HG02678 (cell line): ENCODE measurements at regions not wholly inside any gene's neighbourhood (a gene's known extent, or its start where the extent isn't known, plus 50 kb on each side); places are given as distances from the start of the nearest gene placed in this dataset.

Experiments used
- ATAC-seq: cut with Tn5 transposase; IDR thresholded peaks from one replicate; pipeline ENCODE4 v1.9.1; 2021; ENCODE audit warnings: mild to moderate bottlenecking, moderate library complexity; ENCODE audit not compliant: unreplicated experiment

DNA sequence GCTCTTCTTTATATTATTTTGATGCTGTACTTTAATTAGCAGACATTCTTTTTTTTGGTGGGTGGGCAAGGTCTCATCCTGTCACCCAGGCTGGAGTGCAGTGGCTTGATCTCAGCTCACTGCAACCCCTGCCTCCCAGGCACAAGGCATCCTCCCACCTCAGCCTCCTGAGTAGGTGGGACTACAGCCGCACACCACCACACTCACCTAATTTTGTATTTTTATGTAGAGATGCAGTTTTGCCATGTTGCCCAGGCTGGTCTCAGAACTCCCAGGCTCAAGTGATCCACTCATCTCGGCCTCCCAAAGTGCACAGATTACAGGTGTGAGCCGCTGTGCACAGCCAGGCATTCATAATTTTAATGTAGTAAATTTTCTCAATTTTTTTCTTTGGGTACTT lies 608.1 kb downstream of the ZNF385D start:
- no peak for ATAC-seq

DNA sequence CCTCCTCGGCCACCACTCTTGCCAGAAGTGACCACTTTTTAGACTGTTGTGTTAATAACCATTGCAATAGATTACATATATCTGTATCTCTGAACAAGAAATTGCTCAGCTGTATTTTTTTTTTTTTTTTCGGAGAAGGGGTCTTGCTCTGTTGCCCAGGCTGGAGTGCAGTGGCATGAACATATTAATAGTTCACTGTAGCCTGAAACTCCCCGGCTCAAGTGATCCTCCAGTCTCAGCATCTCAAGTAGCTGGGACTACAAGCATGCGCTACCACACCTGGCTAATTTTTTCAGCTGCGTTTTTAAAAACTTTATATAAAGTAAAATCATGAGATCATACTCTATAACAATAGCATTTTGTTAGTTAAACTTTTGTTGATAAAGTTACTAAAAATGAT lies 609.0 kb downstream of the ZNF385D start:
- ATAC-seq: no peak

DNA sequence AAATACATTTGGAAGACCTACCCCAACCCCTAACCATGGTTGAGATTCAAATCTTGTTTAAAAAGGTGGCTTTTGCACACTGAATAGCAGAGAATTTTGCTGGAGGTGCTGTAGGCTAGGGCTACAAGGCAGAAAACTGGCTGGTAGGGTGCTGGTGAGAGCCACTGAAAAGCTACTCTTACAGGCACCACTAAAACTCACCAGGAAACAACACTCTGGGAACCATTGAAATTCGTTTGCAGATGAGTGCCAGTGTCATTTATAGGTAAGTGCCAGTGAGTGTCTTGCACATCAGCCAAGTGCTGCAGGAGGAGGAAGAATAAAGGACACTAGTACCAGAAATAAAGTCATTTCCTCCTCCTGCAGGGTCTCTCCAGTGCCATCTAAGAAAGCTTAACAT lies 610.2 kb downstream of the ZNF385D start:
- no peak for ATAC-seq

DNA sequence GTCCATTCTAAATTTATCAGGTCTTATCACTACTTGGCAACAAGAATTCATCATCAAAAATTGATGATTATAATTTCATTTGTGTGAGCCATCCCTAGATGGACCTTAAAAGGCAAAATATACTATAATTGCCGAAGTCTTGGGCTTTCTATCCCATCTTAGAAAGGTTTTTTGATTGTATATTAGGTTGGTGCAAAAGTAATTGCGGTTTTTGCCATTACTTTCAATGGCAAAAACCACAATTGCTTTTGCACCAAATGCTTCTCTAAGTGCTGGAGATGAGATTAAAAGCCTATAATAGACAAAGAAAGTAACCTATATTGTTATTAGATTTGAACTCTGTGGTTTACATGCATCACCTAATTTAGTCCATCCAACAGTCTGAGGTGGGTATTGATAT lies 612.9 kb downstream of the ZNF385D start:
- no peak for ATAC-seq

DNA sequence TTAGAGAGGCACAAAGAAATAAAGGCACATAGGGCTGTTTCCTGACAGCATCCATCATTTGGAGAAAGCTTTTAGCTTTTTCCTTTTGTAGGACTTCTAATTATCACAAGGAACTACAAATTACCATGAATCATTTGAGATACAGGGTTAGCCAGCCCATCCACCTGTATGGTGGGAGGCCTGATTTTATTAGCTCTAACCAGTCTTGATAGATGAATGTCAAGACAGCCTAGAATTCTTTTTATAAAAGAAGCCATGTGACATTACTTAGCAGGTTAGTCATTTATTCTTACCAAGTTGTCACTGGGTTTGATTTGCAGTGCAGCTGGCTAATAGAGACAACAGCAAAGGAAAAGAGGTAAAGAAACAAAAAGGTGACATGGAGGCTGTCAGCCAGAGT lies 618.1 kb downstream of the ZNF385D start:
- no peak for ATAC-seq

DNA sequence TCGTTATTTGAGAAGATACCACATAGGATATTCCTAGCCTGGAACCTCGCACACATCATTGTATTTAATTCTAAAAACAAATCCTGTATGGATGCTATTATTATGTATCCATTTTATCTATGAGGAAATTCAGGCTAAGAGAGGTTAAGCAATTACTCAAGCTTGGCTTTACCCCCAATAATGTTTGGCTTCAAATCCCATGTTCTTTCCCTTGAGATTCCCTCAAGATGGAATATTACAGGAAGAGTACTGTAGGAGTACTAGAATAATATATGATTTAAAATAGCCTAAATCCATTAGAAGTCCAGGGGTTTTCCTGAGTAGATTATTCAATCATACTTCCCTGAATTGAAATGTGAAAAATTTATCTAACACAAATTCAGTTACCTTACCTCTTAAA lies 630.2 kb downstream of the ZNF385D start:
- no peak for ATAC-seq

DNA sequence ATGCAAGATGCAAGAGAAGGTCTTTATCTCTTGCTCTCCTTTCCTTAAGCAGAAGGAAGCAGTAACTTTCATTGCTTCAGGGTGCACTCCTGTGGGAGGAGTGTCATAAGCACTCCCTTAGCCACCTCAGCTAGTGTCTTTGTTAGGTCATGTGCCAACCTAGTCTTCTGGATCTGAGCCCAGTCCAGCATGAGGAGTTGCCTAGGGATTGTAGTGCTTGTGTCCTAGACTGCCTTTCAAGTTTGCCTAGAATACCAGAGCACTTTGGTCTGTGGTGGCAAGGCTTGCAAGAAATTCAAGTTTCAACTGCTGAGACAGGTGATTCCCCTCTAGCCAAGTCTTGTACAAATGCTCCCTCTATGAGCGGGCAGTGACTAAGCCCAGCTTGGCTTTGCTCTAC lies 633.6 kb downstream of the ZNF385D start:
- ATAC-seq: no peak

DNA sequence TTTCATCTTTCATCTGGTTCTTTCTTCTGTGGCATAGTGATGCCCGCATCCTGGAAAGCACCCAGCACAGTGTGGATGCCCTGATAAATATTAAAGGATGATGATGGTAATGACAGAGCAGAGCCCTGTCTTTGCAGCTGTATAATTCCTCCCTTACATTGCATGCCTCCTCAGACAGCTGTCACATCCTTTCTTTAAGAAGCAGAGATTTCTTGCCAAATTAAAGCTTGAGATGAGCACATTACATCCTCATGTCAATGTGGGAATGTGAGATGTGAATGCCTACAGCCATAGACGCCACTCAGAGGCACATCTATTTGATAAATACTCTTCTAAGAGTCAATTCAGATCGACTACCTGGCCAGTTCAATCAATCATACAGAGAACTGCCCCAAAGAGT lies 642.0 kb downstream of the ZNF385D start:
- ATAC-seq: no peak

DNA sequence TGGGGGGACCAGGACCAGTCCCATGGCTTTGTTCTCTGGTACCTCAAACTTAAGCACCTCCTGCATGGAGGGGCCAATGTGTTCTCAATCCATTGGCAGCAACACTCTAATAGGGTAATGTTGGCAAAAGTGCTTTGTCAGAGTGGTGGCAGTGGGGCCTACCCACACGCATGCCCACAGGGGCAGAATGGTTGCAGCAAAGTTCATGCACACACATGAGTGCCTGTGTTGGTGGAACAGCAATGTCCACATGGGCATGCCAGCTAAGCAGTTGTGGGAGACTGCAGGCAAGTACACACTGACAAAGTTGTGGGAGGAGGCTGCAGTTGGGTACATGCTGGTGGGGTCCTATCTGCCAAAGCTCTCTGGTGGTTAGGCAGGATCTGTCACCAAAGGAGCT lies 645.2 kb downstream of the ZNF385D start:
- ATAC-seq: no peak

DNA sequence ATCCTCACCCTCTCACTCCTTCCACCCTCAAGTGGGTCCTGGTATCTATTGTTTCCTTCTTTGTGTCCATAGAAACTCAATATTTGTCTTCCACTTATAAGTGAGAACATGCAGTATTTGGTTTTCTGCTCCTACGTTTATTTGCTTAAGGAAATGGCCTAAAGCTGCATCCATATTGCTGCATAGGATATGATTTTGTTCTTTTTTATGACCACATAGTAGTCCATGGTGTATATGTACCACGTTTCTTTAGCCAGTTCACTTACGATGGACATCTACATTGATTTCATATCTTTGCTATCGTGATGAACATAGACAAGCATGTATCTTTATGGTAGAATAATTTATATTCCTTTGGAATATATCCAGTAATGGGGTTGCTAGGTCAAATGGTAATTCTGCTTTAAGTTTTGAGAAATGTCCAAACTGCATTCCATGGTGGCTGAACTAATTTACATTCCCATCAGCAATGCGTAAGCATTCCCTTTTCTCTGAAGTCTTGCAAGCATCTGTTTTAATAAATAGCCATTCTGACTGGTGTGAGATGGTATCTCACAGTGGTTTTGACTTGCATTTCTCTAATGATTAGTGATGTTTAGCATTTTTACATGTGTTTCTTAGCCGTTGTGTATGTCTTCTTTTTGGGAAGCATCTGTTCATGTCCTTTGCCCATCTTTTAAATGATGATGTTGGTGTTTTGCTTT lies 650.2 kb downstream of the ZNF385D start:
- ATAC-seq: no peak

DNA sequence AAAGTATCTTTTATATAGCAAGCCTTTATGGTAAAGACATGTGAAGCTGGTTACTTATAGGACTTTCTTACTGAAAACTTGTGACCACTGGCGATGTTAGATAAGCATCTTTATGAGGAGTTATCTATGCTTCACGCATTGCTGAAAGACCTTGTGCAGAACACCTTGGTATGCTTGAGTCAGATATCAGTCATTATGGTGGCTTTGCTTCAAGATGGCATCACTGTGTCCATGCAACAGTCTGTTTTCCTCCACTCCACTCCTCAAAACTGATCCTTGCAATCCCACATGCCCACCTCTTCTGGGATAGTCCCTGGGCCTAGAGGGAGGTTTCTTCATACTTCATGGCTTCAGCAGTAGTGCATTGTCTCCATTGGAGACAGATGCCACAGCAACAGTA lies 656.3 kb downstream of the ZNF385D start:
- ATAC-seq: no peak

DNA sequence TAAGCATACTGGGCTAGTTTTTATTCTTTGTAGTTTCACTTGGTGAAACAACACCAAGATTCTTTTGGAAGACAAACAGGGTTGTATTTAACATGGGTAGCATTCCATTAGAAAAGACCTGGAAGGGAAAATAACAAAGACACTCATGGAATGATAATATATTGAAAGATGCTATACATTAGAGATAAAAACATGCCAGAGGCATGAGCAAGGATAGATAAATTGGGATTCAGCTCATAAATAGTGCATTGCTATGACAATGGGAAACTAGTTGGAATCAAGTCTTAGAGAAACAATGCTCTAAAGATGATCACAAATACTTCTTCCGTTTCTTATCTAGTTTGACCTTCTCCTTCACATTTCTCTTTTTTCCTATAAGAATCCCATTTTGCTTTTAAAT lies 677.4 kb downstream of the ZNF385D start:
- no peak for ATAC-seq

DNA sequence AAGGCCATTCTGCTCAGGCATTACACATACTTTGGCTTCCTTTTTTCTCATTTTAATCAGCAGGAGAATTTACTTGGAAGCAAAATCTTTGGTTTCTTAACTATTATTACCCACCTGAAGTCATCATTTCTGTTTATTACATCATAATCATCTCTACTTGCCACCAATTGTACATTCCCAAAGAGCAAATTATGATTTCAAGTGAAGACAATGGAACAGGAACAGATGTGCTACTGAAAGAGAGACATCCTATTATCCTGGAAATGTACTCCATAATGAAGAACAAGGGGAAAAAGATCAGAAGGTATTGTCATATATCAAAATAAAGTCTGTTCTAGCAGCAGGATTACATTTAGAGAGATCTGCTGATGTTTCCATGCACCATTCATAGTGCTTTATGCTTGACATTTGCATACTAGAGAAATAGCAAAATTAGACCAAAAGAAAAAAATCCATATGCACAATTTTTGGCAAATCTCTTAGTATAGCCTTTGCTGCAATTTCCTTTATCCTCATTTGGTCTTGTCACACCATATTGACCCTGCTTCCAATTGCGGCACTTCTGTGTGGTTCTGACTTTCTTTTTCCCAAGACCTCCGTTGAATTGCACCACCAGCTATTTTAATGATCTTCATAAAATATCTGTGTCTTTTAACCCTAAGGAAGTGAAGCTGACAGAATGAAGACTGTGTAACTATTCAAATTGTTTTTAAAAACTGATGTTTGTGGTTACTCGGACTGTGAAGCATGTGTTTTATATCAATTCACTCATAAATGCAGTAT lies 683.8 kb downstream of the ZNF385D start:
- ATAC-seq: no peak

DNA sequence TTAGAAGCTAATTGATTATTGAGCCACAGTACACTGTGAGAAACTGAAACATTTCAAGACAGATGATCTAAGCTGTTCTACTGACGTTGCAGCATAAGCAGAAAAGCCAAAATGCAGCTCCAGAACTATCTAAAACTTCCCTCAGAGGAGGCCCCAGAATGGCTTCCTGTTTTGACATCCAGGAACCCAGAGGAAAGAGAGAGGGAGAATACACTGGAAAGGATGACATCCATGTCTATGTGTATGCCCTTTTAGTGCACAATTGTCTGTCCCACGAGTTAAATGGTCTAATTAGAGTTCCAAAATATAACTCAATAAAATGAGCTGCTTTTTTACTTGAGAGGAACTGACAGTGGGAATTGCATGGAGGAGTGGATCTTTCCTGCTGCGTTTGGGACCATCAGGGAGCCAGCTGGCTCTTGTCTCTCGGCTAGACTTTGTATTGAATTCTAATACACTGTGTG lies 688.1 kb downstream of the ZNF385D start:
- ATAC-seq: no peak

DNA sequence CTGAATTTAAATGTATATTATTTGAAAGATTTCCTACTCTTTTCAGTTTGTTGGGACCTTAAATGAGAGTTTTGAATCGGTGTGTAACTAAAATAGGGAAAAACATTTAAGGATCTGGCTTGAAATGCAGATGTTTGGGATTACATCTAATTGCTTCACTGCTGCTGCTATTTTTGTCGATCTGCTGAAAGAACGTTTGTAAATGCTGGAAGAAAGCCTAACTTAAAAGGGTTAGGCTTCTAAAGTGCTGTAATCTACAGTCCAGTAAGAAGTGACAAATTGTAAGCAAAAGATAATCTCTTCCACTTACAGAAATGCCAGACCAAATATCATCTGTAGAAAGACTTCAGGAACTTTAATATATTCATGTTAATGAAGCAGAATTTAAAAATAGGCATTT lies 691.6 kb downstream of the ZNF385D start:
- ATAC-seq: no peak

DNA sequence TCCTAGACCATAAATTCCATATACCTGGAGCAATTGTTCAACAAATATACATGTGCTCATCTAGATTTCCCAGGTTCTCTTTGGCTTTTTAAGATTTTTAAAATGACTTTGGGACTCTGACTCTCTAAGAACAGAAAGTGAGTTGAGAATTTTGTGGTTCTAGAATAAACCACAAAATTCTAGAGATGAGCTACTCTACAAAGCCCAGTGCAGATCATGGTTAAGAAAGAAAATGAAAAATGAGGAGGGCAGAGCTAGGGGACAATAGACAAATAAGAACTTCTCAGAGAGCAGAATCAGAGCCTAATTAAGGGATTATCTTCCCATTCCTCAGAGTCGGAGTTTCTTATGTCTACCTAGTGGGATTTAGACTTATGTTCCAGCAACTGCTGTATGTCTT lies 694.7 kb downstream of the ZNF385D start:
- no peak for ATAC-seq

DNA sequence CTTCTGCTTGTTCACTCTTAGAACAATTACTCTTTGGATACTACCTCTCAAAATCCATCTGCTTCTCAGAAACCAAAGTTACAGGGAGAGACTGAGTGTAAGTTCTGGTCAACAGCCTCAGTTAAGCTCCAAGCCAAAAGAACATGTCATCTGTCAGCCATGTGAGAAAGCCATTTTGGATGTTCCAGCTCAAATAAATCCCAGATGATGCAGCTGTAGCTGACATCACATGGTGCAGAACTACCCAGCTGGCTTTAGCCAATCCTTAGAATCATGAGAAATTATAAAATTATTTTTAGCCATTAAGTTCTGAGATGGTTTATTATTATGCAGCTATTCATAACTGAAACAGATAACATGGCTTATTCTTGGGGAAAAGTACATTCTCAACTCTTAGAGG lies 696.0 kb downstream of the ZNF385D start:
- ATAC-seq: no peak

DNA sequence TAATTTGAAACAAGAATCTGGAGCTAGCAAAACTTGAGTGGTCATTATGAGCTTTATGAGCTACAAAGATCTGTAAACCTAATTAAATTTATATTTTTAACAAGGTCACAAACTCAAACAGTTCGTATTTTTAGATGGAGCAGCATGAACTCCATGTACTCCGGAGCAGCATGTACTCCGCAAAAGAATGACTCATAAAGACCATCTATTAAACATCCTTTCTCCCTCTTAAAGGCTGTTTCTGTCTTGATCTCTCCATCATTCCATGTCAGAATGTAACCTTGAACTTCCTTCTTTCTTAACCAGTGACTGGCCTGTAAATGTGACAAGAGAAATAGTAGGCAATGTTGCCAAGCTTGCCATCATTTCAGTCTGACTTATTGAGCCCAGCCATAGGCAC lies 696.9 kb downstream of the ZNF385D start:
- ATAC-seq: no peak

DNA sequence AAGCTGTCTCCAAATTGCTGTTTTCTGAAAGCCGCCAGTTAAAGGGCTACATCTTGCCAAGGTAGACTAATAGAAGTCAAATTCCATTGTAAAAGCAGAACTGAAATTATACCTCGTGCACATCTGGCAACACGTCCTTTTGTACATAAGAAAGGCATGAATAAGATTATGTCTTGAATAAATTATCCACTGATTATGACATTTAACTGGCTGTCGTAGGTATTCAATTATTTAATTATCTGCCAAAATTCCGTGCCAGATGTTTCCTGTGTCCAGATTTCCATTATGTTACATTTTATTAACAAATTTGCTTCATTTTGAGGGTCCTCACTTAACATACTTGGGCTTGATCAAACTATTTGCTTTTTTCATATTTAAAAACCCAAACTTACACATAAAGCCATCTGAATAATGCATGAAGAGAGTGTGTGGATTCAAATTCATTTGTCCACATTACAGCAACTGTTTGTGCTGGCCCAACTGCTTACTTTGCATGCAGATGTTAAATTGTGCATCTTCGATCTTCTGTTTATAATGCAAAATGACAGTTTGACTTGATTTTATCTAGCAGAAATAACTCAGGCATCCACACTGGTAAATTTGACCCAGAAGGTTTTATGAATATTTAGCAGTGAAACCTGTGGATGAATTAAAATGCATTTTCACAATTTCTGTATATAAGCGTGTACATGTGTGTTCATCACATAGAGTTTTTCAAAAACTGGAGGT lies 701.5 kb downstream of the ZNF385D start:
- no peak for ATAC-seq

DNA sequence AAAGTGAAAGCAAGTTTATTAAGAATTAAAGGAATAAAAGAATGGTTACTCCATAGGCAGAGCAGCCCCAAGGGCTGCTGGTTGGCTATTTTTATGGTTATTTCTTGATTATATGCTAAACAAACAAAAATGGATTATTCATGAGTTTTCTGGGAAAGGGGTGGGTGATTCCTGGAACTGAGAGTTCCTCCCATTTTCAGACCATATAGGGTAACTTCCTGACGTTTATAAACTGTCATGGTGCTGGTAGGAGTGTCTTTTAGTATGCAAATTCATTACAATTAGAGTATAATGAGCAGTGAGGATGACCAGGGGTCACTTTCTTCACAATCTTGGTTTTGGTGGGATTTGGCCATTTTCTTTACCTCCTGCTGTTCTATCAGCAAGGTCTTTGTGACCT lies 707.9 kb downstream of the ZNF385D start:
- no peak for ATAC-seq

DNA sequence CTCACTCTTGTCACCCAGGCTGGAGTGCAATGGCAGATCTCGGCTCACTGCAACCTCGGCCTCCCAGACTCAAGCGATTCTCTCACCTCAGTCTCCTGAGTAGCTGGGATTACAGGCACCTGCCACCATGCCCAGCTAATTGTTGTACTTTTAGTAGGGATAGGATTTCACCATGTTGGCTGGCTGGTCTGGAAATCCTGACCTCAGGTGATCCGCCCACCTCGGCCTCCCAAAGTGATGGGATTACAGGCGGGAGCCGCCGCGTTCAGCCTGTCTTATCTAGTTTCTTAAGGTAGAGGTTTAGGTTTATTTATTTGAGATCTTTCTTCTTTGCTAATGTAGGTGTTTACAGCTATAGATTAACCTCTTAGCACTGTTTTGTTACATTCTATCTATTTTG lies 708.8 kb downstream of the ZNF385D start:
- ATAC-seq: no peak

DNA sequence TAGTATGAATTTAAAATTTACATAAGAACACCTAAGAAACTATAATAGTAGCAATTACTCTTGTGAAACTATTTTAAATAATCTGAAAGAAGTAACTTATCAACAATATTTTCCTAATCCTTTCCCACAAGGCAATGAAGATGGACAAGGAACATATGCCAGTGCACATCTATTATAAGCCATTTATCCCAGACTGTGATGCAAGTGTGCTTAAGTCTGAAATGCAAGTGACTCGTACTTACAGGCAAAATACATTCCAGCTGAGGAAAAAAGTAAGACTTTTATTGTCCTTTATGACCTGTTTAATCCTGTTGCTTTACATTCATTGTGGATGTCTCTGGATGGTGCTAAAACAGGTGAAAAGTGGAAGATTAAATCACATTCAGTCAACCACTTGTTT lies 709.4 kb downstream of the ZNF385D start:
- ATAC-seq: no peak
